ENCODE measurements at regions not wholly inside any gene's neighbourhood (a gene's known extent, or its start where the extent isn't known, plus 50 kb on each side); places are given as distances from the start of the nearest gene placed in this dataset.

GRCh38 chr2:240358821-240359397 is 76.6 kb upstream of the GPC1 start:
- DNase-seq (ENCODE audit: low spot score) = no peak

GRCh38 chr2:240359695-240360094 is 75.8 kb upstream of the GPC1 start:
- no peak for DNase-seq (ENCODE audit: low spot score)

GRCh38 chr2:240360645-240361475 is 74.6 kb upstream of the GPC1 start:
- DNase-seq (ENCODE audit: low spot score) = no peak

GRCh38 chr2:240362216-240362755 is 73.2 kb upstream of the GPC1 start:
- no peak for DNase-seq (ENCODE audit: low spot score)

- no peak for DNase-seq (ENCODE audit: low spot score)
Observed at GRCh38 chr2:240362826-240363745, 72.4 kb upstream of the GPC1 start.

- no peak for DNase-seq (ENCODE audit: low spot score)
Observed at GRCh38 chr2:240363746-240364581, 71.5 kb upstream of the GPC1 start.

GRCh38 chr2:240364582-240364960 is 70.9 kb upstream of the GPC1 start:
- DNase-seq (ENCODE audit: low spot score) = no peak

GRCh38 chr2:240364961-240365775 is 70.3 kb upstream of the GPC1 start:
- no peak for DNase-seq (ENCODE audit: low spot score)

GRCh38 chr2:240365971-240366471 is 69.4 kb upstream of the GPC1 start:
- DNase-seq (ENCODE audit: low spot score) = no peak

- no peak for DNase-seq (ENCODE audit: low spot score)
Observed at GRCh38 chr2:240366901-240367300, 68.6 kb upstream of the GPC1 start.

GRCh38 chr2:240367721-240368120 is 67.7 kb upstream of the GPC1 start:
- DNase-seq (ENCODE audit: low spot score) = no peak

- no peak for DNase-seq (ENCODE audit: low spot score)
Observed at GRCh38 chr2:240368781-240369331, 66.6 kb upstream of the GPC1 start.

GRCh38 chr2:240369335-240369734 is 66.1 kb upstream of the GPC1 start:
- DNase-seq (ENCODE audit: low spot score) = no peak

GRCh38 chr2:240369801-240370585 is 65.5 kb upstream of the GPC1 start:
- peak; percentile 88 for DNase-seq (ENCODE audit: low spot score)

GRCh38 chr2:240371129-240372000 is 64.1 kb upstream of the GPC1 start:
- no peak for DNase-seq (ENCODE audit: low spot score)

GRCh38 chr2:240372101-240372500 is 63.4 kb upstream of the GPC1 start:
- no peak for DNase-seq (ENCODE audit: low spot score)

- no peak for DNase-seq (ENCODE audit: low spot score)
Observed at GRCh38 chr2:240373289-240373885, 62.1 kb upstream of the GPC1 start.

Measured in COLO829 (cell line).